ENCODE measurements at regions not wholly inside any gene's neighbourhood (a gene's known extent, or its start where the extent isn't known, plus 50 kb on each side); places are given as distances from the start of the nearest gene placed in this dataset.

DNA sequence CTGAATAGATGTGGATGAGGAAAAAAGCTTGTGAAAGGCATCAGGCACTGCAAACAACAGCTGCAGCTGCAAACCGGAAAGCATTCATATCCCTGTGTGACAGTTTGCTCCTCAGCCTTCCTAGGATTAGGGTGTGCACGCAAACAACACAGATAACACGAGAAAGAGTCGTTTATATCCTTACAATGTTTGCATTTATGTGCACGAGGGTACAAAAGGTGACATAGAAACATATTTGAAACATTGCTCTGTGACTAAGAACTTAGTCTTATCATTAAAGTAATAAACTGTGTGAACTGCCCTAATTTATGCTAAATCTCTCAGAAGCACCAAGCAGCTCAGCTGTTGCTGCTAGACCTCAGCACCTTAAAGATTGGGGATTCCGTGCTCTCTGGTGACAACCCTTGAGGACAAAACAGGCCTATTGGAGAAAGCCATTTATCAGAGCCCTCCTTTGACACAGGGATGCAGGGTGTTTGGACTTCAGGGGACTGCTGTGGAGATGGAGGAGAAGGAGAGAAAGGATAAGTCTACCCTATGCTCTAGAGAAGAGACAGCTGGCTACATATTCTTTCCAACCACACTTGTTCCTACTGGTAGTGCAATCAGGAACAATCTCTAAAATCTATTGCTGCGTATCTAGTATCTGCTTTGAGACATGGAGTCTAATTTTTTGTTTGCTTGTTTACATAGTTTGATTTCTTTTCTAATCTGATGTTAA lies 176.2 kb downstream of the GNAT3 start:
- DNase-seq (ENCODE audit: low read depth, low spot score) (no peak), FAIRE-seq (no peak)
- dilution Hi-C loops (cut with MboI; ENCODE audit: extremely low pct_ligation_motif_present, low sequenced_read_pairs): no loop called here
- no peaks in the 10 kb centered on the region for H4K20me1 ChIP-seq (ENCODE audit: control insufficient read depth, extremely low read depth, insufficient read depth, low read length)
- H3K4me2 ChIP-seq (ENCODE audit: control insufficient read depth, extremely low read depth, insufficient read depth, low read depth, low read length): no peak overlapping the region
- no peaks in the 10 kb centered on the region for H3K79me2 ChIP-seq (ENCODE audit: control insufficient read depth, insufficient read depth, low read length)
- H3K9me1 ChIP-seq (ENCODE audit: control insufficient read depth, extremely low read depth, insufficient read depth, low read length): no peaks in the 10 kb centered on the region
- TF ChIP-seq EZH2 (IDR thresholded peaks at IDR 0.05; ENCODE audit: low read length): no peak
- TF ChIP-seq, protein P1, sequence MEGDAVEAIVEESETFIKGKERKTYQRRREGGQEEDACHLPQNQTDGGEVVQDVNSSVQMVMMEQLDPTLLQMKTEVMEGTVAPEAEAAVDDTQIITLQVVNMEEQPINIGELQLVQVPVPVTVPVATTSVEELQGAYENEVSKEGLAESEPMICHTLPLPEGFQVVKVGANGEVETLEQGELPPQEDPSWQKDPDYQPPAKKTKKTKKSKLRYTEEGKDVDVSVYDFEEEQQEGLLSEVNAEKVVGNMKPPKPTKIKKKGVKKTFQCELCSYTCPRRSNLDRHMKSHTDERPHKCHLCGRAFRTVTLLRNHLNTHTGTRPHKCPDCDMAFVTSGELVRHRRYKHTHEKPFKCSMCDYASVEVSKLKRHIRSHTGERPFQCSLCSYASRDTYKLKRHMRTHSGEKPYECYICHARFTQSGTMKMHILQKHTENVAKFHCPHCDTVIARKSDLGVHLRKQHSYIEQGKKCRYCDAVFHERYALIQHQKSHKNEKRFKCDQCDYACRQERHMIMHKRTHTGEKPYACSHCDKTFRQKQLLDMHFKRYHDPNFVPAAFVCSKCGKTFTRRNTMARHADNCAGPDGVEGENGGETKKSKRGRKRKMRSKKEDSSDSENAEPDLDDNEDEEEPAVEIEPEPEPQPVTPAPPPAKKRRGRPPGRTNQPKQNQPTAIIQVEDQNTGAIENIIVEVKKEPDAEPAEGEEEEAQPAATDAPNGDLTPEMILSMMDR (optimal IDR thresholded peaks at IDR 0.05 in 1 of 3, IDR thresholded peaks at IDR 0.05 in 1 of 3, conservative IDR thresholded peaks at IDR 0.05 in 1 of 3; ENCODE audit: extremely low read depth in 1 of 3, insufficient read depth in 2 of 3, low read length in 3 of 3): no peak
- H3K4me3 ChIP-seq (ENCODE audit: control insufficient read depth in 2 of 3, extremely low read depth in 1 of 3, insufficient read depth in 2 of 3, low read depth in 1 of 3, low read length in 3 of 3): no peak overlapping the region
- H2AFZ ChIP-seq (ENCODE audit: control insufficient read depth, low read length): no peak overlapping the region
- H3K27ac ChIP-seq (ENCODE audit: control insufficient read depth, insufficient read depth, low read length): no peak overlapping the region
- no peaks in the 10 kb centered on the region for H3K36me3 ChIP-seq (ENCODE audit: control insufficient read depth in 2 of 2, extremely low read depth in 1 of 2, insufficient read depth in 2 of 2, low read length in 2 of 2)
- H3K27me3 ChIP-seq (ENCODE audit: control insufficient read depth, extremely low read depth, insufficient read depth, low read length): no peaks in the 10 kb centered on the region
- H3K4me1 ChIP-seq (ENCODE audit: control insufficient read depth, extremely low read depth, insufficient read depth, low read length): no peaks in the 10 kb centered on the region
- no peak overlapping the region for H3K9ac ChIP-seq (ENCODE audit: control insufficient read depth, extremely low read depth, insufficient read depth, low read length)
- no peaks in the 10 kb centered on the region for H3K9me3 ChIP-seq (ENCODE audit: control insufficient read depth, low read depth, low read length)

DNA sequence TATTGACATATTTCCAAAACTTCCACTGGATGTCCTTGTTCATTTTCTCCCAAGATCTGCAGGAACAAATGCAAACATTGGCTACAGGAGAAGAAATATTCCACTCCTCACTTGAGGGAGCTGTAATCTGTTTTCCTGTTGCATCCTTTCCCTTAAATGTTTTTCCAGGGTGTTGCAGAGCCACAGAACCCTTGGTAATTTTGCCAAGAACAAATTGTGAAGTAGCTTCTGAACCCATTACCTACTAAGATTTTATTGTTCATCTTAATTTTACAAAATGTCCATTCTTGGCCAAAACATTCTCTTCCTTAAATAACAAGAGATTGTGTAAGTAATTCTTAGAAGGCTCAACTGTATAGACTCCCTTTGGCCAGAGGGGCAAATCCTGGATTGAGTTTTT lies 177.0 kb downstream of the GNAT3 start:
- no peak overlapping the region for H3K4me3 ChIP-seq (ENCODE audit: control insufficient read depth in 2 of 3, extremely low read depth in 1 of 3, insufficient read depth in 2 of 3, low read depth in 1 of 3, low read length in 3 of 3)
- H3K4me2 ChIP-seq (ENCODE audit: control insufficient read depth, extremely low read depth, insufficient read depth, low read depth, low read length): no peak overlapping the region
- DNase-seq (ENCODE audit: low read depth, low spot score): no peak
- no peak for FAIRE-seq
- no peaks in the 10 kb centered on the region for H3K79me2 ChIP-seq (ENCODE audit: control insufficient read depth, insufficient read depth, low read length)
- H3K9ac ChIP-seq (ENCODE audit: control insufficient read depth, extremely low read depth, insufficient read depth, low read length): no peak overlapping the region
- no peaks in the 10 kb centered on the region for H3K36me3 ChIP-seq (ENCODE audit: control insufficient read depth in 2 of 2, extremely low read depth in 1 of 2, insufficient read depth in 2 of 2, low read length in 2 of 2)
- dilution Hi-C loops (cut with MboI; ENCODE audit: extremely low pct_ligation_motif_present, low sequenced_read_pairs): no loop called here
- H3K4me1 ChIP-seq (ENCODE audit: control insufficient read depth, extremely low read depth, insufficient read depth, low read length): peaks cover 5% of the 10 kb centered on the region
- no peak overlapping the region for H2AFZ ChIP-seq (ENCODE audit: control insufficient read depth, low read length)
- H4K20me1 ChIP-seq (ENCODE audit: control insufficient read depth, extremely low read depth, insufficient read depth, low read length): no peaks in the 10 kb centered on the region
- H3K27me3 ChIP-seq (ENCODE audit: control insufficient read depth, extremely low read depth, insufficient read depth, low read length): no peaks in the 10 kb centered on the region
- TF ChIP-seq EZH2 (IDR thresholded peaks at IDR 0.05; ENCODE audit: low read length): no peak
- TF ChIP-seq, protein P1 (optimal IDR thresholded peaks at IDR 0.05 in 1 of 3, IDR thresholded peaks at IDR 0.05 in 1 of 3, conservative IDR thresholded peaks at IDR 0.05 in 1 of 3; ENCODE audit: extremely low read depth in 1 of 3, insufficient read depth in 2 of 3, low read length in 3 of 3): no peak
- no peak overlapping the region for H3K27ac ChIP-seq (ENCODE audit: control insufficient read depth, insufficient read depth, low read length)
- H3K9me1 ChIP-seq (ENCODE audit: control insufficient read depth, extremely low read depth, insufficient read depth, low read length): no peaks in the 10 kb centered on the region
- no peaks in the 10 kb centered on the region for H3K9me3 ChIP-seq (ENCODE audit: control insufficient read depth, low read depth, low read length)

All from keratinocyte (primary cell).